NB4 (cell line): ENCODE measurements at regions not wholly inside any gene's neighbourhood (a gene's known extent, or its start where the extent isn't known, plus 50 kb on each side); places are given as distances from the start of the nearest gene placed in this dataset.

ENCODE experiments used
- DNase-seq: peaks from one replicate; pipeline ENCODE4 v3.0.0; 2010; ENCODE audit warnings: low read depth
- H3K4me3 ChIP-seq: one replicate; pipeline ENCODE4 v1.5.1; 2011; ENCODE audit warnings: mild to moderate bottlenecking, low read depth, low read length, moderate library complexity
- MYC ChIP-seq: IDR thresholded peaks from 2 replicates; pipeline ENCODE4 v1.6.1; 2011; ENCODE audit warnings: low read depth, low read length
- POLR2A ChIP-seq: IDR thresholded peaks from 2 replicates; pipeline ENCODE4 v1.6.1; 2011; ENCODE audit warnings: mild to moderate bottlenecking; ENCODE audit not compliant: insufficient read length; ENCODE audit errors: extremely low read depth
- TF ChIP-seq, protein P1 (sequence below): IDR thresholded peaks from 2 replicates; pipeline ENCODE4 v1.6.1; 2011; ENCODE audit warnings: low read depth, low read length
- TF ChIP-seq, protein P2 (sequence below): IDR thresholded peaks from one replicate; pipeline ENCODE4 v1.5.1; 2012; ENCODE audit warnings: low read depth, low read length

DNA sequence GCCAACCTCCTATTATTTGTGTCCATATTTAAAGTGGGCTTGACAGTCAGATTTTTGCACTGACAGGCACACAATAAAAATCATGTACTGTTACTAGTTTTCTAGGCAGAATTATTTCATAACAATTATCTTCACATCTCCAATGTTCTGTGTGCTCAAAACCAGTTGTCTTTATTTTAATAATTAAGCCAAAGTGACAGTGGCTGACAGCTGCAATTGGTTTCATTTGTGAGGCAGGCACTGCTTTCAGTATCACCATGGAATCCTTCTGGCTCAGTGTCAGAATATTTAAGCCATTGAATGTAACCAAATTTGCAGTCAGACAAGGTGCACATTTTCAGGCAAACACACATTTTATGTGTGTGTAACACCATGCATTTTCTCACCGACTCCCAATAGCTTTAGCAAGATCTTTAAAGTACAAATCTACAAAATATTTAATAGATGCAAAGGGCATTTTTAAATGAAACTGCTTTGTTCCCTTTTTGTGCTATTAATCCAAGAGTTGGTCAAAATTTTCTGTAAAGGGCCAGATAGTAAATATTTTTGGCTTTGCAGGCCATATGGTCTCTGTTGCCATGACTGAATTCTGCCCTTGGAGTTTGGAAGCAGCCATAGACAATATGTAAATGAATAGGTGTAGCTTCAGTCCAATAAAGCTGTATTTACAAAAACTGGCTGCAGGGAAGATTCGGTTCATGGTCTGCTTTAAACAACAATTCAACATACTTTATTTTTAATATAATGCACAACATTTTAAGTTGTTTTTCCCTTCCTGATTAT is 486.0 kb downstream of the KCNJ2 start:
- TF ChIP-seq, protein P1, sequence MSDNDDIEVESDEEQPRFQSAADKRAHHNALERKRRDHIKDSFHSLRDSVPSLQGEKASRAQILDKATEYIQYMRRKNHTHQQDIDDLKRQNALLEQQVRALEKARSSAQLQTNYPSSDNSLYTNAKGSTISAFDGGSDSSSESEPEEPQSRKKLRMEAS: no peak
- TF ChIP-seq, protein P2, sequence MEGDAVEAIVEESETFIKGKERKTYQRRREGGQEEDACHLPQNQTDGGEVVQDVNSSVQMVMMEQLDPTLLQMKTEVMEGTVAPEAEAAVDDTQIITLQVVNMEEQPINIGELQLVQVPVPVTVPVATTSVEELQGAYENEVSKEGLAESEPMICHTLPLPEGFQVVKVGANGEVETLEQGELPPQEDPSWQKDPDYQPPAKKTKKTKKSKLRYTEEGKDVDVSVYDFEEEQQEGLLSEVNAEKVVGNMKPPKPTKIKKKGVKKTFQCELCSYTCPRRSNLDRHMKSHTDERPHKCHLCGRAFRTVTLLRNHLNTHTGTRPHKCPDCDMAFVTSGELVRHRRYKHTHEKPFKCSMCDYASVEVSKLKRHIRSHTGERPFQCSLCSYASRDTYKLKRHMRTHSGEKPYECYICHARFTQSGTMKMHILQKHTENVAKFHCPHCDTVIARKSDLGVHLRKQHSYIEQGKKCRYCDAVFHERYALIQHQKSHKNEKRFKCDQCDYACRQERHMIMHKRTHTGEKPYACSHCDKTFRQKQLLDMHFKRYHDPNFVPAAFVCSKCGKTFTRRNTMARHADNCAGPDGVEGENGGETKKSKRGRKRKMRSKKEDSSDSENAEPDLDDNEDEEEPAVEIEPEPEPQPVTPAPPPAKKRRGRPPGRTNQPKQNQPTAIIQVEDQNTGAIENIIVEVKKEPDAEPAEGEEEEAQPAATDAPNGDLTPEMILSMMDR: no peak
- TF ChIP-seq MYC: no peak
- no peak for TF ChIP-seq POLR2A
- no peak for DNase-seq
- H3K4me3 ChIP-seq: no peak overlapping the region

DNA sequence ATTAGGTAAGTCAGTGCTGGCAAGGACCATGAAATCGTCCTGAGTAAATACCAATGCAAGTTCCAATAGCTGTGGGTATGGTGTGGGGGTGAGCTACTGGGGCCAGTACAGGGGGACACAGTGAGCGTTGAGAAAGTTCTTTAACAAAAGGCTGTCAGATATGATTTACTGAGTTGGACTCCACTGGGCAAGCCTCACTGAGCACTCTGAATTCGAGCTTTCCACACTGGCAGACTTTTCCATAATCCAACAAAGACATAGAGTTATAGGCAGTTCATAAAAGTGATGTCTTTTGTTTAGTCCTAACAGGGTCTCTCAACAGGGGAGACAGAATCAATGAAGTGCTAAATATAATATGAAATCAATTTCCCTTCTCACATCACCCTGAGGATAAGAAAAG is 489.0 kb downstream of the KCNJ2 start:
- TF ChIP-seq, protein P1: no peak
- no peak for TF ChIP-seq MYC
- TF ChIP-seq POLR2A: no peak
- TF ChIP-seq, protein P2: no peak
- no peak overlapping the region for H3K4me3 ChIP-seq
- DNase-seq: no peak

- H3K4me3 ChIP-seq: no peak overlapping the region
- TF ChIP-seq, protein P2: no peak
- TF ChIP-seq MYC (no peak), POLR2A (no peak)
- TF ChIP-seq, protein P1: no peak
- DNase-seq: no peak
Measured at GRCh38 chr17:70658840-70659239, 489.5 kb downstream of the KCNJ2 start.

DNA sequence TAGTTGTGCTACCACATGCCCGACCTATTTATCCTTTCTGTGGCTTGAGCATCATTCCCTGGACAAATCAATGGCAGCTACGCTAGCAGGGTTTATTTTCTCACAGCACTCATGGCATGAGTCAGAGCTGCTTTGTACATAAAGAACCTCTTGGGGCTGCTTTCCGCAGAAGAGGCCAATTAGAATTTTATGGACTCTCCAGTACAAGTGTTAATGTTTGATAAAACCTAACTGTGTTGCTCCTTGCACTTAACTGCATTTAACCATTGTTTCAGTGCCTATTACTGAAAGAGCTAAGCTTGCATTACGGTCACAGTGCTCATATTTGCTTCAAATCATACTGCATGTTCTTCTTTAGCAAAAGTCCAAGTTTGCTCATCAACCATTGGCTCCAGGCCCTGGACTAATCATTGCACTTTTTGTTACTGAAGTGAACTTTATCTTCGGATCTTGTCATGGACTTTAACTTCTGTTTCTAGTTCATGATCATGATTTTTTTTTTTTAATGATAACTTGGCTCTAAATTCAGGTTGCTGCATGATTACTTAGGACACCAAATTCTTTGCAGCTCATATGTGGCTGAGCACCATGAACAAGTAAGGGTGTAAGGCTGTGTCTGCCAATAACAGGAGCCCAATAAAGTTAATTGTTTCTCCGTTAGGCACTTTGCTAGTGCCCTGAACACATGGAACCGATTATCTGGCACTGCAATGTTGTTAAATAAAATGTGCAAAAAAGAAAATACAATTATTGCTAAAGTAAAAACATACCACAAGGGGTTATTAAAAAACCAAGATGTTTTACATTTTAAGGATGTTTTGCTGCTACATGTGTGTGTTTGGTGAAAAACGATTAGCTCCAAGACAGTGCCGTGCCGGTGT is 492.2 kb downstream of the KCNJ2 start:
- TF ChIP-seq, protein P1: no peak
- TF ChIP-seq POLR2A (no peak), MYC (no peak)
- TF ChIP-seq, protein P2: no peak
- H3K4me3 ChIP-seq: no peak overlapping the region
- DNase-seq: no peak

GRCh38 chr17:70668276-70668937 is 499.1 kb downstream of the KCNJ2 start:
- DNase-seq: no peak
- no peak overlapping the region for H3K4me3 ChIP-seq
- TF ChIP-seq POLR2A: no peak
- TF ChIP-seq MYC: no peak
- TF ChIP-seq, protein P1: no peak
- TF ChIP-seq, protein P2: no peak
